ENCODE measurements at regions not wholly inside any gene's neighbourhood (a gene's known extent, or its start where the extent isn't known, plus 50 kb on each side); places are given as distances from the start of the nearest gene placed in this dataset.

- TF ChIP-seq CTCF (IDR thresholded peaks at IDR 0.05; ENCODE audit: control insufficient read depth, extremely low read depth, insufficient read depth) = no peak
- H3K4me3 ChIP-seq (ENCODE audit: low read depth, low read length) = no peak overlapping the region
Measured at GRCh38 chr4:115763051-115763450, 649.6 kb upstream of the NDST4 start.

GRCh38 chr4:115759231-115759630 is 645.8 kb upstream of the NDST4 start:
- H3K4me3 ChIP-seq (ENCODE audit: low read depth, low read length) = no peak overlapping the region
- DNase-seq (ENCODE audit: low read depth) = no peak
- no peak for TF ChIP-seq CTCF (IDR thresholded peaks at IDR 0.05; ENCODE audit: control insufficient read depth, extremely low read depth, insufficient read depth)

More at GRCh38 chr4:115763051-115763450, 649.6 kb upstream of the NDST4 start:
- no peak for DNase-seq (ENCODE audit: low read depth)

- no peak overlapping the region for H3K4me3 ChIP-seq (ENCODE audit: low read depth, low read length)
- no peak for TF ChIP-seq CTCF (IDR thresholded peaks at IDR 0.05; ENCODE audit: control insufficient read depth, extremely low read depth, insufficient read depth)
Measured at GRCh38 chr4:115749404-115749803, 636.0 kb upstream of the NDST4 start.

GRCh38 chr4:115740806-115741205 is 627.4 kb upstream of the NDST4 start:
- TF ChIP-seq CTCF (IDR thresholded peaks at IDR 0.05; ENCODE audit: control insufficient read depth, extremely low read depth, insufficient read depth) = no peak
- H3K4me3 ChIP-seq (ENCODE audit: low read depth, low read length) = no peak overlapping the region
- DNase-seq (ENCODE audit: low read depth) = no peak

More at GRCh38 chr4:115749404-115749803, 636.0 kb upstream of the NDST4 start:
- DNase-seq (ENCODE audit: low read depth) = no peak

- no peak overlapping the region for H3K4me3 ChIP-seq (ENCODE audit: low read depth, low read length)
- no peak for DNase-seq (ENCODE audit: low read depth)
- no peak for TF ChIP-seq CTCF (IDR thresholded peaks at IDR 0.05; ENCODE audit: control insufficient read depth, extremely low read depth, insufficient read depth)
Measured at GRCh38 chr4:115729739-115730266, 616.4 kb upstream of the NDST4 start.

GRCh38 chr4:115723621-115724020 is 610.2 kb upstream of the NDST4 start:
- TF ChIP-seq CTCF (IDR thresholded peaks at IDR 0.05; ENCODE audit: control insufficient read depth, extremely low read depth, insufficient read depth) = no peak

GRCh38 chr4:115720611-115721010 is 607.2 kb upstream of the NDST4 start:
- H3K4me3 ChIP-seq (ENCODE audit: low read depth, low read length) = no peak overlapping the region
- no peak for TF ChIP-seq CTCF (IDR thresholded peaks at IDR 0.05; ENCODE audit: control insufficient read depth, extremely low read depth, insufficient read depth)
- DNase-seq (ENCODE audit: low read depth) = no peak

More at GRCh38 chr4:115723621-115724020, 610.2 kb upstream of the NDST4 start:
- no peak for DNase-seq (ENCODE audit: low read depth)
- H3K4me3 ChIP-seq (ENCODE audit: low read depth, low read length) = no peak overlapping the region

Measured in LNCaP clone FGC (cell line).